ENCODE measurements at regions not wholly inside any gene's neighbourhood (a gene's known extent, or its start where the extent isn't known, plus 50 kb on each side); places are given as distances from the start of the nearest gene placed in this dataset.

GRCh38 chr5:13503017-13503416, 441.5 kb downstream of the DNAH5 start:
- TF ChIP-seq, protein P1, sequence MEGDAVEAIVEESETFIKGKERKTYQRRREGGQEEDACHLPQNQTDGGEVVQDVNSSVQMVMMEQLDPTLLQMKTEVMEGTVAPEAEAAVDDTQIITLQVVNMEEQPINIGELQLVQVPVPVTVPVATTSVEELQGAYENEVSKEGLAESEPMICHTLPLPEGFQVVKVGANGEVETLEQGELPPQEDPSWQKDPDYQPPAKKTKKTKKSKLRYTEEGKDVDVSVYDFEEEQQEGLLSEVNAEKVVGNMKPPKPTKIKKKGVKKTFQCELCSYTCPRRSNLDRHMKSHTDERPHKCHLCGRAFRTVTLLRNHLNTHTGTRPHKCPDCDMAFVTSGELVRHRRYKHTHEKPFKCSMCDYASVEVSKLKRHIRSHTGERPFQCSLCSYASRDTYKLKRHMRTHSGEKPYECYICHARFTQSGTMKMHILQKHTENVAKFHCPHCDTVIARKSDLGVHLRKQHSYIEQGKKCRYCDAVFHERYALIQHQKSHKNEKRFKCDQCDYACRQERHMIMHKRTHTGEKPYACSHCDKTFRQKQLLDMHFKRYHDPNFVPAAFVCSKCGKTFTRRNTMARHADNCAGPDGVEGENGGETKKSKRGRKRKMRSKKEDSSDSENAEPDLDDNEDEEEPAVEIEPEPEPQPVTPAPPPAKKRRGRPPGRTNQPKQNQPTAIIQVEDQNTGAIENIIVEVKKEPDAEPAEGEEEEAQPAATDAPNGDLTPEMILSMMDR (IDR thresholded peaks at IDR 0.05): no peak
- TF ChIP-seq POLR2AphosphoS5 (IDR thresholded peaks at IDR 0.05) (no peak), EP300 (IDR thresholded peaks at IDR 0.05) (no peak), POLR2A (IDR thresholded peaks at IDR 0.05) (no peak)
